Activated CD4-positive, CD25-positive, alpha-beta regulatory T cell treated with anti-CD3 and anti-CD28 coated beads, Interleukin-2, amount 50 U/mL, for 72 hours (primary cell): ENCODE measurements at regions not wholly inside any gene's neighbourhood (a gene's known extent, or its start where the extent isn't known, plus 50 kb on each side); places are given as distances from the start of the nearest gene placed in this dataset.
"Not testable (repeated sequence)": the region's sequence is repeated elsewhere in the genome, so short reads cannot be mapped to it uniquely, and the experiment has no call there.

Experiments
- DNase-seq: peaks from one replicate; pipeline ENCODE4 v3.0.0; 2021

GRCh38 chr5:118365718-118366117, 622.6 kb downstream of the DTWD2 start:
- DNase-seq, result no peak

- DNase-seq, result no peak
These were observed 633.5 kb downstream of the DTWD2 start for GRCh38 chr5:118354797-118355196.

- DNase-seq, result no peak
These were observed 634.4 kb downstream of the DTWD2 start for GRCh38 chr5:118353970-118354369.

- no peak for DNase-seq
These were observed 651.9 kb downstream of the DTWD2 start for GRCh38 chr5:118336468-118336867.

GRCh38 chr5:118327389-118327788, 661.0 kb downstream of the DTWD2 start:
- no peak for DNase-seq

GRCh38 chr5:118326481-118327045, 661.8 kb downstream of the DTWD2 start:
- no peak for DNase-seq

- no peak for DNase-seq
These were observed 662.4 kb downstream of the DTWD2 start for GRCh38 chr5:118325931-118326330.

- DNase-seq, result not testable (repeated sequence)
These were observed 664.6 kb downstream of the DTWD2 start for GRCh38 chr5:118323723-118324122.

- DNase-seq, result no peak
These were observed 667.3 kb downstream of the DTWD2 start for GRCh38 chr5:118321081-118321480.

- DNase-seq, result no peak
These were observed 668.2 kb downstream of the DTWD2 start for GRCh38 chr5:118320121-118320520.

- DNase-seq, result no peak
These were observed 673.4 kb downstream of the DTWD2 start for GRCh38 chr5:118314931-118315330.

GRCh38 chr5:118311103-118311819, 677.1 kb downstream of the DTWD2 start:
- no peak for DNase-seq

GRCh38 chr5:118310401-118310800, 677.9 kb downstream of the DTWD2 start:
- no peak for DNase-seq

- no peak for DNase-seq
These were observed 685.1 kb downstream of the DTWD2 start for GRCh38 chr5:118303296-118303695.

- no peak for DNase-seq
These were observed 685.6 kb downstream of the DTWD2 start for GRCh38 chr5:118302786-118303185.

GRCh38 chr5:118301696-118302095, 686.7 kb downstream of the DTWD2 start:
- DNase-seq, result no peak

- DNase-seq, result no peak
These were observed 693.3 kb downstream of the DTWD2 start for GRCh38 chr5:118295045-118295444.

- no peak for DNase-seq
These were observed 695.0 kb downstream of the DTWD2 start for GRCh38 chr5:118293378-118293777.

- no peak for DNase-seq
These were observed 698.1 kb downstream of the DTWD2 start for GRCh38 chr5:118290204-118290603.

GRCh38 chr5:118284230-118284629, 704.1 kb downstream of the DTWD2 start:
- DNase-seq, result not testable (repeated sequence)

- DNase-seq, result not testable (repeated sequence)
These were observed 705.8 kb downstream of the DTWD2 start for GRCh38 chr5:118282480-118283038.

- DNase-seq, result no peak
These were observed 708.6 kb downstream of the DTWD2 start for GRCh38 chr5:118279540-118280294.

- no peak for DNase-seq
These were observed 717.8 kb downstream of the DTWD2 start for GRCh38 chr5:118270526-118270925.

GRCh38 chr5:118258223-118258622, 730.1 kb downstream of the DTWD2 start:
- no peak for DNase-seq
